Heart right ventricle (tissue), 16 donors: ENCODE measurements at regions not wholly inside any gene's neighbourhood (a gene's known extent, or its start where the extent isn't known, plus 50 kb on each side); places are given as distances from the start of the nearest gene placed in this dataset.
A peak's percentile ranks its signal among the peaks of the same experiment; 100 is the strongest.

ENCODE experiments used
- ATAC-seq, 8 donors: fragments of 200-7000 bp; cut with Tn5 transposase; one replicate each; pipeline ENCODE4 v1.9.1; 2020; ENCODE audit warnings: mild to moderate bottlenecking in 8 of 8, moderate library complexity in 8 of 8, moderate number of reproducible peaks in 1 of 8
- DNase-seq, 2 donors: peaks; one replicate each; pipeline ENCODE4 v3.0.0-alpha.2; 2020
- H3K27ac ChIP-seq, 10 donors: fragments of 200-600 bp; sonication (generic) in 2 of 10; one replicate each; pipeline versions ENCODE4 v1.5.0 to v1.8.0; 2020 to 2022; ENCODE audit warnings: mild to moderate bottlenecking in 3 of 10
- H3K27me3 ChIP-seq, 7 donors: fragments of 200-600 bp; one replicate each; pipeline ENCODE4 v1.8.0; 2021 to 2022; ENCODE audit warnings: mild to moderate bottlenecking in 2 of 7
- H3K36me3 ChIP-seq, 9 donors: fragments of 200-600 bp; sonication (generic) in 1 of 9; one replicate each; pipeline versions ENCODE4 v1.5.0 to v1.8.0; 2020 to 2022; ENCODE audit warnings: mild to moderate bottlenecking in 2 of 9
- H3K4me1 ChIP-seq, 9 donors: fragments of 200-600 bp; sonication (generic) in 1 of 9; one replicate each; pipeline versions ENCODE4 v1.5.0 to v1.8.0; 2020 to 2022; ENCODE audit warnings: mild to moderate bottlenecking in 4 of 9
- H3K4me3 ChIP-seq, 10 donors: fragments of 200-600 bp; sonication (generic) in 2 of 10; one replicate each; pipeline versions ENCODE4 v1.5.0 to v1.8.0; 2020 to 2022; ENCODE audit warnings: mild to moderate bottlenecking in 7 of 10, moderate library complexity in 2 of 10
- H3K9me3 ChIP-seq, 11 donors: fragments of 200-600 bp in 10 of 11; sonication (generic) in 2 of 11; one replicate each; pipeline versions ENCODE4 v1.5.0 to v1.8.0; 2013 to 2022; ENCODE audit warnings: mild to moderate bottlenecking in 2 of 11, control low read depth in 1 of 11, moderate library complexity in 1 of 11
- WGBS, 2 donors: extraction: QIAGEN DNeasy Blood & Tissue Kit; methylation state at CpG; one replicate each; pipeline ENCODE4 v1.1.7; 2013; ENCODE audit warnings: inconsistent platforms in 1 of 2; 5-methylcytosine and 5-hydroxymethylcytosine counted together
- intact Hi-C, 10 donors: fragments of 100-400 bp; cut with DNase I; formaldehyde crosslinking; loops; one replicate each; pipeline versions ENCODE4 v1.11.1 to v1.14.2; 2022
- TF ChIP-seq, protein P1 (sequence below), 9 donors: fragments of 200-600 bp; sonication (generic) in 2 of 9; IDR thresholded peaks; one replicate each; pipeline versions ENCODE4 v1.5.0 to v1.8.0; 2021 to 2022; ENCODE audit warnings: antibody characterized with exemption in 9 of 9, mild to moderate bottlenecking in 5 of 9, moderate library complexity in 1 of 9
- donor health status: Arrhythmogenic right ventricular cardiomyopathy.
- donor health status: ischemic (EF 13 %, LVEDD 7.1; RV severe dilation, severe dysfunction).
- donor health status: healthy with polysubstance abuse.
- donor health status: DM: no; HTN: yes; CAD: no.
- donor health status: DM: no; HTN: no; CAD: no.
- donor health status: ischemic (EF 25% LVEDD 6.9; RV normal size, moderate dysfunction).
- donor health status: ischemic (EF 25% LVEDD 5.7; RV mildly dilated, moderate dysfunction).
- donor health status: healthy.
- donor health status: DM: yes; HTN: yes; CAD: no.
- donor health status: Ischemic cardiomyopathy.
- donor health status: ischemic (EF 35%, LVEDD 5.7; RV mildly dilated, moderate dysfunction).
- donor health status: nonischemic (EF 11% LVEDD 7.7; RV severe dilation, severe dysfunction).
- donor health status: DM: yes; HTN: yes; CAD: no.
- donor health status: PGD.
- donor health status: ischemic (EF 29% LVEDD 5.4; RV normal size, mild dysfunction).
- donor health status: nonischemic (EF 23%, LVEDD 6.1; RV moderate dilation, normal function).

DNA sequence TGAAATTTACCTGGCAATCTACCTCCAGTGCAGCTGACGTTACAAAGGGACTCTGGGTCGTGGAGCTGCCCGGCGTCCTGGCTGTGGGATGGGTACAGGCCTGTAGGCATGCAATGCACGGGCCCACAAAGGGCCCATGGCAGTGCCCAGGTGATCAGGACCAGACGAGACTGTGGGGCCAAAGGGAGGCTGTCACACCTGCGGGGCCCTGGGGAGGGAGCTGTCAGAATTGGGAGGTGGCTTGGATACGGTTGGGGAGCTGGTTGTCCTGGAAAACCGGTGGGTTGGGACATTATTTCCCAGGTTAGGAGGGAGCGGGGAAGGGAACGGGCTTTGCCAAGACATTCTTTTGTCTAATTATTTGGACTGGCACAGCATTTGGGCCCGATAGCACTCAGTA is 958.5 kb downstream of the BRD1 start:
- Histone ChIP-seq H3K36me3 (no peaks in the 10 kb centered on the region), H3K27ac (no peak overlapping the region), H3K27me3 (peaks cover 0 to 41% (median 9%) of the 10 kb centered on the region in 7 donors), H3K4me1 (no peaks in the 10 kb centered on the region), H3K4me3 (no peak overlapping the region), H3K9me3 (peaks cover 0 to 11% (median 0%) of the 10 kb centered on the region in 11 donors)
- intact Hi-C loops = no loop called here
- DNase-seq = no peak
- no peak for ATAC-seq
- 86 to 87% methylated on average over 12 of the region's 12 CpGs for WGBS, 2 donors
- TF ChIP-seq, protein P1, sequence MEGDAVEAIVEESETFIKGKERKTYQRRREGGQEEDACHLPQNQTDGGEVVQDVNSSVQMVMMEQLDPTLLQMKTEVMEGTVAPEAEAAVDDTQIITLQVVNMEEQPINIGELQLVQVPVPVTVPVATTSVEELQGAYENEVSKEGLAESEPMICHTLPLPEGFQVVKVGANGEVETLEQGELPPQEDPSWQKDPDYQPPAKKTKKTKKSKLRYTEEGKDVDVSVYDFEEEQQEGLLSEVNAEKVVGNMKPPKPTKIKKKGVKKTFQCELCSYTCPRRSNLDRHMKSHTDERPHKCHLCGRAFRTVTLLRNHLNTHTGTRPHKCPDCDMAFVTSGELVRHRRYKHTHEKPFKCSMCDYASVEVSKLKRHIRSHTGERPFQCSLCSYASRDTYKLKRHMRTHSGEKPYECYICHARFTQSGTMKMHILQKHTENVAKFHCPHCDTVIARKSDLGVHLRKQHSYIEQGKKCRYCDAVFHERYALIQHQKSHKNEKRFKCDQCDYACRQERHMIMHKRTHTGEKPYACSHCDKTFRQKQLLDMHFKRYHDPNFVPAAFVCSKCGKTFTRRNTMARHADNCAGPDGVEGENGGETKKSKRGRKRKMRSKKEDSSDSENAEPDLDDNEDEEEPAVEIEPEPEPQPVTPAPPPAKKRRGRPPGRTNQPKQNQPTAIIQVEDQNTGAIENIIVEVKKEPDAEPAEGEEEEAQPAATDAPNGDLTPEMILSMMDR (IDR thresholded peaks at IDR 0.05) = no peak

DNA sequence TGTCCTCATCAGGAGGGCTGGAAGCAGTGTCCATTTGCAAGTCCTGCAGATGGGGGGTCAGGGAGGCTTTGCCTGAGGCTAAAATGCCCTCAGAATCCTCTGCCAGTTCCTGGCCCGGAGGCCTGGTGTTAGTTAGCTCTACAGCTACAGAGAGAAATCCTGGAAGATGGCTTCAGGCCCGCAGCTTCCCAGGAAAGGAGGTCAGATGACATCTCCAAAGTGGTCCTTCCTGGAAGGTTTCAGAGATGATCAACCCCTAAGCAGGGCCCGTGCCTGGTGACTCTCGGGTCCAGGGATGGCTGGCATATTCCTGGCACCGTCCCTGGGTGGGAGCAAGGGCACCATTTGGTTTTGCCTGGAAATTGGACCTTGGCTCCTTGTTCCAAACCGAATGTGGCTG is 959.1 kb downstream of the BRD1 start:
- peaks cover 0 to 41% (median 12%) of the 10 kb centered on the region in 7 donors for H3K27me3 ChIP-seq
- intact Hi-C loops = no loop called here
- WGBS, 2 donors = 60 to 63% methylated on average over 6 of the region's 6 CpGs
- no peak overlapping the region for H3K4me3 ChIP-seq
- no peaks in the 10 kb centered on the region for H3K36me3 ChIP-seq
- H3K27ac ChIP-seq = no peak overlapping the region
- no peak for ATAC-seq
- TF ChIP-seq, protein P1 (IDR thresholded peaks at IDR 0.05) = no peak
- H3K9me3 ChIP-seq = peaks cover 0 to 11% (median 0%) of the 10 kb centered on the region in 11 donors
- DNase-seq = no peak
- H3K4me1 ChIP-seq = no peaks in the 10 kb centered on the region

DNA sequence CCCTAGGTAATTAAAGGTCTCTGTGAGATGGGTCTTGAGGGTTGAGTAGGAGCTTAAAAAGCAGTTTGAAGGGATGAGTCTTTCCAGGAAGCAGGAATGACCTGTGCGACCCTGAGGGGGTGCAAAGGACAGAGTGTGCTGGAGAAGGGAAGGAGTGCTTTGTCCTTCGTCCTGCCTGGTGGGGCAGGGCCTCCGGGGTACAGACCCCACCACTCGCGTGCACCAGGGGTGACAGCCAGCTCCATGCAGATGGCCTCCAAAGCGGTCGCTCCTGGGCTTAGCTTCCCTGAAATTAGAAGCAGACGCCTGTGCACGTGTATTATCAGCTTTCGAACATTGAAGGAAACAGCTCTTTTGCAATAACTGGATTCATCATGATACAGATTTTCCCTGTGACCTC is 959.8 kb downstream of the BRD1 start:
- H3K4me1 ChIP-seq = no peaks in the 10 kb centered on the region
- H3K27ac ChIP-seq = no peak overlapping the region
- peaks cover 0 to 11% (median 0%) of the 10 kb centered on the region in 11 donors for H3K9me3 ChIP-seq
- TF ChIP-seq, protein P1 (IDR thresholded peaks at IDR 0.05) = no peak
- WGBS, 2 donors = 62 to 69% methylated on average over 10 of the region's 10 CpGs
- ATAC-seq = no peak
- H3K36me3 ChIP-seq = no peaks in the 10 kb centered on the region
- no peak overlapping the region for H3K4me3 ChIP-seq
- no peak for DNase-seq
- intact Hi-C loops = no loop called here
- peaks cover 0 to 36% (median 12%) of the 10 kb centered on the region in 7 donors for H3K27me3 ChIP-seq

DNA sequence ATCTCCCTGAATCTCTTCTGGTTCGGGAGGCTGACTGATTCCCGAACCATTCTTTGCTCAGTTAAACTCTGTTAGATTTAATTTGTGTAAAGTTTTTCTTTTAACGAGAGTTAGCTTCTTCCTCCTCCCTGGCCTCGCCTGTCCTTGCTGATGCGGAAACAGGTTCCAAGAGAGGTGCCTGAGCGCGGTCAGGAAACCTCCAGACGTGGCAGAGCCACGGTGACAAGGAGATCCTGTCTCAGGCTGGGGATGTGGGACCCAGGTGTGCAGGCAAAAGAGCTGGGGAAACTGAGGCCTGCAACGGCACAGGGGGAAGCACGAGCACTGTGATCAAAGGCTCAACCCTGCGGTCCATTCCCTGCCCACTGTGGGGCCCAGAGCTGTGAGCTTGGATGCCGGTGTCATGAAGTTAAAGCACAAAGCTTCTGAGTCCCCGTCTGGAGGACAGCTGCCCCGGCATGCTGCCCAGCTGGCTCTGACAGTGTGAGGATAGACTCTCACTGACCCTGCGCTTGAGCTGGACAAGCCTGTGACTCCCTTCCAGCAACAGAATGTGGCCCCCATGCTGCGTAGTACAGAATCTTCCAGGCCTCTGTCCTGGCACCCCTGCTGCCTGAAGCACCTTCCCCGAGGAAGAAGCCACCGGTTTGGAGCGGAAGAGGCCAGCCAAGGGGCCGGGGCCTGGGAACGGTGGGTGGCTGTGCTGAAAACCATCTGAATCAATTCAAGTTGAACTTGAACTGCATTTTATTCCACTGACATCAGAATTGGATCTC is 960.6 kb downstream of the BRD1 start:
- peak in 1 of 2 donors; percentile 28 for DNase-seq
- intact Hi-C loops = no loop called here
- peaks cover 0 to 34% (median 12%) of the 10 kb centered on the region in 7 donors for H3K27me3 ChIP-seq
- no peaks in the 10 kb centered on the region for H3K36me3 ChIP-seq
- peak overlapping the region in 1 of 10 donors; percentile 41 for H3K27ac ChIP-seq
- TF ChIP-seq, protein P1 (IDR thresholded peaks at IDR 0.05) = no peak
- peak in 6 of 8 donors; percentile 33 to 64 (median 45) for ATAC-seq
- H3K9me3 ChIP-seq = peaks cover 0 to 11% (median 0%) of the 10 kb centered on the region in 11 donors
- H3K4me3 ChIP-seq = no peak overlapping the region
- no peaks in the 10 kb centered on the region for H3K4me1 ChIP-seq
- 70 to 78% methylated on average over 22 of the region's 22 CpGs for WGBS, 2 donors
